H54 (cell line): ENCODE measurements at regions not wholly inside any gene's neighbourhood (a gene's known extent, or its start where the extent isn't known, plus 50 kb on each side); places are given as distances from the start of the nearest gene placed in this dataset.
"Not testable (repeated sequence)": the region's sequence is repeated elsewhere in the genome, so short reads cannot be mapped to it uniquely, and the experiment has no call there.

ENCODE experiments used
- DNase-seq: peaks from one replicate; pipeline ENCODE4 v3.0.0; 2011; ENCODE audit warnings: low spot score, mixed read lengths; ENCODE audit not compliant: insufficient read length
- FAIRE-seq: peaks from 3 replicates; lab custom pipeline; 2011; peaks lifted over from hg19 to GRCh38; lab: Jason Lieb, UNC
- POLR2A ChIP-seq: IDR thresholded peaks from 2 replicates; pipeline ENCODE4 v1.6.1; 2011; ENCODE audit warnings: low read depth, mild to moderate bottlenecking, low read length

DNA sequence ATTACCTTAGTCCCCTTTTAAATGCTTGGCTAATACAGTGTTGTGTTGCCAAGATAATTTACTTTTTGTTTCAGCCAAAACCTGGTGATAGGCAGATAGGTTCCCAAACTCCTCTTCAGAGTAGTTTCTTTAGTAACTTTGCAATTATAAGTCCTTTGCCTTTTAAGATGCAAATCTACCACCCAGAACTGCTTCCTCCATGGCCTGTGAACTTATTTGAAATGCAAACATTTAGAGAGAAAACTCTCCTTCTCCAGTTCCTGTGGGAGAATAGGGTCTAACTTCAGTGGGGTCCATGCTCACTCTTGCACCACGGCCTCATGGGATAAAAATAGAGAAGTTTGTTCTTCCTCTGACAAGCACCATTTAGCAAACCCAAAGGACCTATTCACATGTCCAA, 1955.4 kb upstream of the CDH6 start:
- DNase-seq: no peak
- no peak for FAIRE-seq
- no peak for TF ChIP-seq POLR2A

DNA sequence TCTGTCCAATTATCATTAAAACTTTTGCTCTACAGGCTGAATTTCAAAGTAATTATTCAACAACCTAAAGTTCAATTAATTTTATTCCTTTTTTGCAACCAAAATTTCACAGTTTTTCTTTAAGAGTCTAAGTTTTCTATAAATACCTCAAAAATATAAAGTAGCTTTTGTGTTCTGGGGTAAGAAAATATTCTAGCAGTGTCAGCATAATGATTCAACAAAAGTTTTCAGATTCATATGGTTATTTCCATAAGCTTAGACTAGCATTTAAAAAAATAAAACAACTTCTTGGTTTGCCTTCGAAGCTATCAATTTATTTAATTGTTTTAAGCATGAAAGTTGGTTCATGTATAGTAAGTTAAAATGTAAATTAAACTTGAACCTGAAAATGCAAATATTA, 1962.3 kb upstream of the CDH6 start:
- no peak for FAIRE-seq
- DNase-seq: no peak
- TF ChIP-seq POLR2A: no peak

DNA sequence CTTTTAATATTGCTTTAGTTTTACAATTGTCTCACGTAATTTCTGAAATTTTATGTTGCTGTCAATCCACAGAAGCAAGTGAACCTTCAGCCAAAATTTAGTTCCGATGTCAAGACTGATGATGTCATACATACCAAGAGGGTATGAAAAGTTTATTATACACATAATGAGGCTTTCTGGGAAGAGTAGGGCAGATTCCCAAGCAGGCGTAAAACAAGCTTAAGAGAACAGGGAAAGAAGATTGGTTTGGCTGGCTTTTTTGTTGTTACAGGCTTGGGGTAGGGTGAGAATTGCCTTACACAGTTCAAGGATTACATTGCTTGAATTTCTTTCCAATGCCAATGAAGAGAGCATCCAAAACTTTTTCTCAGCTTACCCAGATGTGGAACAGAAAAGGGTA, 1962.9 kb upstream of the CDH6 start:
- DNase-seq (no peak), FAIRE-seq (no peak)
- TF ChIP-seq POLR2A: no peak

GRCh38 chr5:29229461-29229860, 1964.0 kb upstream of the CDH6 start:
- no peak for TF ChIP-seq POLR2A
- FAIRE-seq (no peak), DNase-seq (no peak)

DNA sequence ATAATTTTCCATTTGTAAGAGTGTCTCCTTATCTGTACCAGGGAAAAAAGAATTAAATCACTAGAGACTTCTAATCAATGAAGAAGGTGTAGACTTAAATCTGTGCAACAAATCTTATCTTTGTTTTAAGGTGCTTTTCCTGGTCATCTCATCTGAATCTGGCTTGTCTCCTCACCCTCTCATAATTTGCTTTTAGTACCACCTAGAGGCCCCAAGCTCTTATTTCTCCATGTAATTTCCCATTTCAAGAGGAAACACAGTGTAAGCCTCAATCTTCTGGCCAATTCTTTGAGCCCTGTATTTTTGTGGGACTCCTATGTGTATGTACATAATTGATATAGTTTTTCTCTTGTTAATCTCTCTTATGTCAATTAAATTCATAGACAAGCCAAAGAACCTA, 1975.3 kb upstream of the CDH6 start:
- no peak for FAIRE-seq
- DNase-seq: no peak
- no peak for TF ChIP-seq POLR2A

DNA sequence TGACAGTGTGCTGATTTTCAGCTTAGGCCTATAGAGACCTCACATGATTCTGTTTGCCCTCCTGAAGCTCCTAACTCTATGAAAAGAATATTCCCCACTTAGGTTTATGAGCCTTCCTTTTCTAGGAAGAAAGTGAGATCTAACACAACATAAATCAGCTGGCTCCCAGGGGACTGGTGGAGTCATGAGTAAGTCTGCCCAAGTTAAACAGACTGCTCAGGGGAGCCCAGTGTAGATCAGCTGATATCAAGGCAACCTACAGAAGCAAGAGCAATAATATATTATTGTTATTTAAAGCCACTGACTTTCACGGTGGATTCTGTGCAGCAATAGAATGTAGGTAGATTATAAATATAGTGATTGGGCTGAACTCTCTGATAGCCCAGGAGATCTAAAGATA, 1978.6 kb upstream of the CDH6 start:
- DNase-seq (no peak), FAIRE-seq (no peak)
- TF ChIP-seq POLR2A: no peak

DNA sequence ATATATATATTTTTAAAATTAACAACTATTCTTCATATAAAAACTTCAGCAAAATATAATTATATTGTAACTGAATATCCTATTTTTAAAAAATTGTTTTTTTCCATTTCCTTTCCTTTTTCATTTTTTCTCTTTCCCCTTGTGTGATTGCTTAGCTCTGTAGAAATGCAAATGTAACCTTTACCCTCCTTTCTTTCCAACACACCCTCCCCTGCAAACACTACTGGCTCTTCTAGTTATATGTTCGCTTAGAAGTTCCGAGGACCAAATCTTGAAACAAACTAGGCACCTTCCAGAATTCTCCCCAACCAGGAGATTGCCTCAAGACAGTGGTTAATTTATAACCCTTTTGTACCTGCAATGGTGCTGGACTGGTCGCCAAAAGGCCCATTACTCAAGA, 1980.0 kb upstream of the CDH6 start:
- no peak for FAIRE-seq
- no peak for DNase-seq
- TF ChIP-seq POLR2A: no peak

- DNase-seq (no peak), FAIRE-seq (peak; percentile 91)
- no peak for TF ChIP-seq POLR2A
These were observed 1985.5 kb upstream of the CDH6 start for GRCh38 chr5:29208024-29208423.

DNA sequence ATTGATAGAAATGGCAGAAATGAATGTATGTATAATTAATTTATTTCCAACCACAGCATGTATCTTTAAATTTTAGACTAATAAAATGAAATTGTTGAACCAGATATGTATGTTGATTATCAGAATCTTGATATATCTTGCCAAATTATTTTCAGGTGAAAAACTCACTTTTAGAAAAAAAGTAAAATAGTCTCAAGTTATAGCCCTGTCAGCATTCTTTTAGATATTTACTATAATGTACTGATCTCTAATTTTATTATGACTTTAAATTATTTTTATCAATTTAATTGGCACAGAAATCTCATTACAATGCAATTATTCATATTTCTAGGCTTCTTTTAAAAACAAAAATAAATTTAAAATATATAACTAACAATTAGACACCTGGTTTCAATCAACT, 1990.4 kb upstream of the CDH6 start:
- FAIRE-seq: no peak
- DNase-seq: no peak
- TF ChIP-seq POLR2A: no peak

DNA sequence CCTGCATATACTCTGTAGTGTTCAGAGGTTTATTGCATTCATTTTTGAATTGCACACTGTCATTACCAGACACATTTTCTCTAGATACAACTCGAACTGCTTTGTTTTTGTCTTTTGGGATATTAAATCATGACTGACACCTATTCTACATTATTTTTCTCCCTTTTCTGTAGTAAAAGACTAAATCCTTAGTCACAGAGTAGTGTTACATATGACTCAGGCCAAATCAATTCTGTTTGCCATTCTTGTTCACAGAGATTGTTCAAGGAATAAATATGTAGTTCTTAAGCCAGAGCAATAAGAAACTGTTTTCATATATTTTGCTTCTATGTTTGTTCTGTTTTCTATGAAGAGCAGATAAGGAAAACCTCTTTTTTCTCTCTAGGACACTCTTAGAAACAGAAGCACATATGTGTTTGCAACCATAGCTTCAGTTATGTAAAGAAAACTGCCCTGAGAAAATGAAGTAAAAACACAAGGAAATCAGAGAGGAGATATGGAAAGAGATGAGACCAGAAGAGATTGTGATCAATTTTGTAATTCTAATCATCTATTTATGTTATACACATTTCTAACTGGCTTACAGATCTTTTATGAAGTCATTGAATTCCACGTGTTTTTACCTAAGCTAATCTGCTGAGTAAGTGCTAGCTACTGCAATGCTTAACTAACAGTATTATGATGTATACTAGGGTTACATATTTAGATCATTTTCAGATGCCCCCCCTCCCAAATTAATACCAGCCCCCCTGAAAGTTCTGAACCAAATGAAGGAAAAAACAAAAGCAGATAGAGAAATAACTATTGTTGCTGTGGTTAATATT, 1995.6 kb upstream of the CDH6 start:
- no peak for TF ChIP-seq POLR2A
- FAIRE-seq: peak; percentile 94
- peak; percentile 12 for DNase-seq

GRCh38 chr5:29193972-29194371, 1999.5 kb upstream of the CDH6 start:
- no peak for DNase-seq
- FAIRE-seq: no peak
- no peak for TF ChIP-seq POLR2A

DNA sequence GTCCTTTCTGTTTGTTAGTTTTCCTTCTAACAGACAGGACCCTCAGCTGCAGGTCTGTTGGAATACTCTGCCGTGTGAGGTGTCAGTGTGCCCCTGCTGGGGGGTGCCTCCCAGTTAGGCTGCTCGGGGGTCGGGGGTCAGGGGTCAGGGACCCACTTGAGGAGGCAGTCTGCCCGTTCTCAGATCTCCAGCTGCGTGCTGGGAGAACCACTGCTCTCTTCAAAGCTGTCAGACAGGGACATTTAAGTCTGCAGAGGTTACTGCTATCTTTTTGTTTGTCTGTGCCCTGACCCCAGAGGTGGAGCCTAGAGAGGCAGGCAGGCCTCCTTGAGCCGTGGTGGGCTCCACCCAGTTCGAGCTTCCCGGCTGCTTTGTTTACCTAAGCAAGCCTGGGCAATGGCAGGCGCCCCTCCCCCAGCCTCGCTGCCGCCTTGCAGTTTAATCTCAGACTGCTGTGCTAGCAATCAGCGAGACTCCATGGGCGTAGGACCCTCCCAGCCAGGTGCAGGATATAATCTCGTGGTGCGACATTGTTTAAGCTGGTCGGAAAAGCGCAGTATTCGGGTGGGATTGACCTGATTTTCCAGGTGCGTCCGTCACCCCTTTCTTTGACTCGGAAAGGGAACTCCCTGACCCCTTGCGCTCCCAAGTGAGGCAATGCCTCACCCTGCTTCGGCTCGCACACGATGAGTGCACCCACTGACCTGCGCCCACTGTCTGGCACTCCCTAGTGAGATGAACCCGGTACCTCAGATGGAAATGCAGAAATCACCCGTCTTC, 2002.0 kb upstream of the CDH6 start:
- FAIRE-seq, DNase-seq: not testable (repeated sequence)

GRCh38 chr5:29190398-29190797, 2003.1 kb upstream of the CDH6 start:
- DNase-seq, FAIRE-seq: not testable (repeated sequence)

DNA sequence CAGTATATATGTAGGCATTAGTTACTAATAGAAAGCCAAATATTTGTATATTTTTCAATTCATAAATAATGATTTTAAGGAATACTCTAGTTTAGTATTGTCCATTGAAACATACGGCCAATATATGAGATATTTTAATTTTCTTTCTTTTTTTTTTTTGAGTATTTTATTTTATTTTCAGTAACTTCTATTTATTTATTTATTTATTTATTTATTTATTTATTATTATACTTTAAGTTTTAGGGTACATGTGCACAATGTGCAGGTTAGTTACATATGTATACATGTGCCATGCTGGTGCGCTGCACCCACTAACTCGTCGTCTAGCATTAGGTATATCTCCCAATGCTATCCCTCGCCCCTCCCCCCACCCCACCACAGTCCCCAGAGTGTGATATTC, 2007.1 kb upstream of the CDH6 start:
- FAIRE-seq, DNase-seq: not testable (repeated sequence)

- DNase-seq (no peak), FAIRE-seq (peak; percentile 81)
- TF ChIP-seq POLR2A: no peak
These were observed 2007.9 kb upstream of the CDH6 start for GRCh38 chr5:29185558-29185957.

- DNase-seq (no peak), FAIRE-seq (no peak)
- TF ChIP-seq POLR2A: no peak
These were observed 2017.7 kb upstream of the CDH6 start for GRCh38 chr5:29175774-29176173.
